ENCODE measurements at regions not wholly inside any gene's neighbourhood (a gene's known extent, or its start where the extent isn't known, plus 50 kb on each side); places are given as distances from the start of the nearest gene placed in this dataset.

- H3K36me3 ChIP-seq = no peaks in the 10 kb centered on the region
- DNase-seq = no peak
- TF ChIP-seq CTCF (IDR thresholded peaks at IDR 0.05; ENCODE audit: low read depth, low read length) = no peak
- H3K9me3 ChIP-seq = no peaks in the 10 kb centered on the region
- no peak overlapping the region for H3K4me3 ChIP-seq (ENCODE audit: low read depth, low read length)
- no peaks in the 10 kb centered on the region for H3K4me1 ChIP-seq
- H3K27me3 ChIP-seq = no peaks in the 10 kb centered on the region
Observed at GRCh38 chr10:131693766-131694165, 207.0 kb upstream of the PPP2R2D start.

- Histone ChIP-seq H3K4me3 (ENCODE audit: low read depth, low read length) (no peak overlapping the region), H3K36me3 (no peaks in the 10 kb centered on the region), H3K4me1 (no peaks in the 10 kb centered on the region), H3K27me3 (no peaks in the 10 kb centered on the region), H3K9me3 (no peaks in the 10 kb centered on the region)
- no peak for TF ChIP-seq CTCF (IDR thresholded peaks at IDR 0.05; ENCODE audit: low read depth, low read length)
- no peak for DNase-seq
Observed at GRCh38 chr10:131694168-131694780, 206.5 kb upstream of the PPP2R2D start.

- no peaks in the 10 kb centered on the region for H3K4me1 ChIP-seq
- no peaks in the 10 kb centered on the region for H3K9me3 ChIP-seq
- no peak overlapping the region for H3K4me3 ChIP-seq (ENCODE audit: low read depth, low read length)
- no peak for TF ChIP-seq CTCF (IDR thresholded peaks at IDR 0.05; ENCODE audit: low read depth, low read length)
- no peaks in the 10 kb centered on the region for H3K27me3 ChIP-seq
- no peaks in the 10 kb centered on the region for H3K36me3 ChIP-seq
- no peak for DNase-seq
Observed at GRCh38 chr10:131694781-131695495, 205.9 kb upstream of the PPP2R2D start.

- H3K4me1 ChIP-seq = no peaks in the 10 kb centered on the region
- no peak for DNase-seq
- no peak overlapping the region for H3K4me3 ChIP-seq (ENCODE audit: low read depth, low read length)
- no peaks in the 10 kb centered on the region for H3K9me3 ChIP-seq
- no peaks in the 10 kb centered on the region for H3K36me3 ChIP-seq
- TF ChIP-seq CTCF (IDR thresholded peaks at IDR 0.05; ENCODE audit: low read depth, low read length) = no peak
- no peaks in the 10 kb centered on the region for H3K27me3 ChIP-seq
Observed at GRCh38 chr10:131695496-131696165, 205.2 kb upstream of the PPP2R2D start.

- no peaks in the 10 kb centered on the region for H3K4me1 ChIP-seq
- no peak for TF ChIP-seq CTCF (IDR thresholded peaks at IDR 0.05; ENCODE audit: low read depth, low read length)
- no peak for DNase-seq
- no peaks in the 10 kb centered on the region for H3K27me3 ChIP-seq
- H3K9me3 ChIP-seq = no peaks in the 10 kb centered on the region
- no peak overlapping the region for H3K4me3 ChIP-seq (ENCODE audit: low read depth, low read length)
- no peaks in the 10 kb centered on the region for H3K36me3 ChIP-seq
Observed at GRCh38 chr10:131697476-131698128, 203.2 kb upstream of the PPP2R2D start.

Measured in BE2C (cell line).